Neural progenitor cell (in vitro differentiated cells): ENCODE measurements at regions not wholly inside any gene's neighbourhood (a gene's known extent, or its start where the extent isn't known, plus 50 kb on each side); places are given as distances from the start of the nearest gene placed in this dataset.

Source experiments
- EZH2 ChIP-seq: fragments of 200-600 bp; sonication (generic); IDR thresholded peaks from 2 replicates; pipeline ENCODE4 v1.6.1; 2017; ENCODE audit warnings: antibody characterized with exemption, mild to moderate bottlenecking, moderate library complexity
- EZH2phosphoT487 ChIP-seq: fragments of 200-600 bp; sonication (generic); IDR thresholded peaks from 2 replicates; pipeline ENCODE4 v1.6.1; 2017; ENCODE audit warnings: antibody characterized with exemption
- TF ChIP-seq, protein P1 (sequence below): fragments of 200-600 bp; sonication (generic); IDR thresholded peaks from 2 replicates; pipeline ENCODE4 v1.5.1; 2017; ENCODE audit warnings: antibody characterized with exemption, mild to moderate bottlenecking

DNA sequence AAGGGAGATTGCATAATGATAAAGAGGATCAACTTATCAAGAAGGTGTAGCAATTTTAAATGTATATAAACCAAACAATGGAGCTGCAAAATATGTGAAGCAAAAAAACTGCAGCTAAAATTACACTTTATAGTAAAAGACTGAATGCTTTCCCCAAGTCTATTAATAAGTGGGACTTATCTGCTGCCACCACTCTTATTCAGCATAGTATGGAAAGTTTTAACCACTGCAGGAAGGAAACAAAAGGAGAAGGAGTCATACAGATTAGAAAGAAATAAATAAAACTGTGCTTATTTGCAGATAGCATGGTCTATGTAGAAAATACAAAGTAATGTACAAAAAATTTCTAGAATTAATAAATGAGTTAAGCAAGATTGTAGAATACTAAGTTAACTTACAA lies 94.1 kb upstream of the GK2 start:
- TF ChIP-seq, protein P1, sequence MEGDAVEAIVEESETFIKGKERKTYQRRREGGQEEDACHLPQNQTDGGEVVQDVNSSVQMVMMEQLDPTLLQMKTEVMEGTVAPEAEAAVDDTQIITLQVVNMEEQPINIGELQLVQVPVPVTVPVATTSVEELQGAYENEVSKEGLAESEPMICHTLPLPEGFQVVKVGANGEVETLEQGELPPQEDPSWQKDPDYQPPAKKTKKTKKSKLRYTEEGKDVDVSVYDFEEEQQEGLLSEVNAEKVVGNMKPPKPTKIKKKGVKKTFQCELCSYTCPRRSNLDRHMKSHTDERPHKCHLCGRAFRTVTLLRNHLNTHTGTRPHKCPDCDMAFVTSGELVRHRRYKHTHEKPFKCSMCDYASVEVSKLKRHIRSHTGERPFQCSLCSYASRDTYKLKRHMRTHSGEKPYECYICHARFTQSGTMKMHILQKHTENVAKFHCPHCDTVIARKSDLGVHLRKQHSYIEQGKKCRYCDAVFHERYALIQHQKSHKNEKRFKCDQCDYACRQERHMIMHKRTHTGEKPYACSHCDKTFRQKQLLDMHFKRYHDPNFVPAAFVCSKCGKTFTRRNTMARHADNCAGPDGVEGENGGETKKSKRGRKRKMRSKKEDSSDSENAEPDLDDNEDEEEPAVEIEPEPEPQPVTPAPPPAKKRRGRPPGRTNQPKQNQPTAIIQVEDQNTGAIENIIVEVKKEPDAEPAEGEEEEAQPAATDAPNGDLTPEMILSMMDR: no peak
- TF ChIP-seq EZH2 (no peak), EZH2phosphoT487 (no peak)
